AG04450 (cell line): ENCODE measurements at regions not wholly inside any gene's neighbourhood (a gene's known extent, or its start where the extent isn't known, plus 50 kb on each side); places are given as distances from the start of the nearest gene placed in this dataset.

ENCODE experiments used
- CTCF ChIA-PET: fragments of 300-600, 350-600 bp; formaldehyde crosslinking; extraction: SDS; loops from one replicate; lab custom pipeline; 2022; ENCODE audit warnings: antibody characterized with exemption, inconsistent platforms; lab: Charles Lee
- POLR2A ChIA-PET: fragments of 350-600 bp; formaldehyde crosslinking; extraction: SDS; loops from one replicate; lab custom pipeline; 2021; ENCODE audit warnings: antibody characterized with exemption, inconsistent platforms; lab: Yijun Ruan, JAX
- DNase-seq: peaks from one replicate; pipeline ENCODE4 v3.0.0-alpha.2; 2011; ENCODE audit warnings: low read depth, low spot score
- H3K27ac ChIP-seq: one replicate; pipeline ENCODE4 v1.5.1; 2012; ENCODE audit warnings: low read depth, low read length, control low read depth
- H3K27me3 ChIP-seq: one replicate; pipeline ENCODE4 v1.6.0; 2012; ENCODE audit warnings: low read length; ENCODE audit not compliant: control insufficient read depth, insufficient read depth
- H3K4me3 ChIP-seq: 2 replicates; pipeline ENCODE4 v1.5.1; 2011; ENCODE audit warnings: mild to moderate bottlenecking, low read depth, low read length, control low read depth
- H3K9me3 ChIP-seq: 2 replicates; pipeline ENCODE4 v1.5.1; 2012; ENCODE audit warnings: low read length; ENCODE audit not compliant: control insufficient read depth, insufficient read depth
- TF ChIP-seq, protein P1 (sequence below): IDR thresholded peaks from 2 replicates; pipeline ENCODE4 v1.5.1; 2011; ENCODE audit warnings: low read depth, low read length, control low read depth, inconsistent platforms

GRCh38 chr5:115461506-115462290 is 82.9 kb downstream of the FEM1C start:
- DNase-seq = peak; percentile 46
- ChIA-PET CTCF (no interaction called here), POLR2A (interaction anchor here (0.6 to 1.6 kb wide), 2 partner anchors 10 to 82 kb away, joined by 3 to 7 read pairs; partner anchors contain the start of gene FEM1C)
- Histone ChIP-seq H3K4me3 (no peak overlapping the region), H3K9me3 (no peaks in the 10 kb centered on the region), H3K27ac (peak overlapping the region; percentile 80), H3K27me3 (no peaks in the 10 kb centered on the region)
- TF ChIP-seq, protein P1, sequence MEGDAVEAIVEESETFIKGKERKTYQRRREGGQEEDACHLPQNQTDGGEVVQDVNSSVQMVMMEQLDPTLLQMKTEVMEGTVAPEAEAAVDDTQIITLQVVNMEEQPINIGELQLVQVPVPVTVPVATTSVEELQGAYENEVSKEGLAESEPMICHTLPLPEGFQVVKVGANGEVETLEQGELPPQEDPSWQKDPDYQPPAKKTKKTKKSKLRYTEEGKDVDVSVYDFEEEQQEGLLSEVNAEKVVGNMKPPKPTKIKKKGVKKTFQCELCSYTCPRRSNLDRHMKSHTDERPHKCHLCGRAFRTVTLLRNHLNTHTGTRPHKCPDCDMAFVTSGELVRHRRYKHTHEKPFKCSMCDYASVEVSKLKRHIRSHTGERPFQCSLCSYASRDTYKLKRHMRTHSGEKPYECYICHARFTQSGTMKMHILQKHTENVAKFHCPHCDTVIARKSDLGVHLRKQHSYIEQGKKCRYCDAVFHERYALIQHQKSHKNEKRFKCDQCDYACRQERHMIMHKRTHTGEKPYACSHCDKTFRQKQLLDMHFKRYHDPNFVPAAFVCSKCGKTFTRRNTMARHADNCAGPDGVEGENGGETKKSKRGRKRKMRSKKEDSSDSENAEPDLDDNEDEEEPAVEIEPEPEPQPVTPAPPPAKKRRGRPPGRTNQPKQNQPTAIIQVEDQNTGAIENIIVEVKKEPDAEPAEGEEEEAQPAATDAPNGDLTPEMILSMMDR = no peak

- Histone ChIP-seq H3K27me3 (no peaks in the 10 kb centered on the region), H3K9me3 (no peaks in the 10 kb centered on the region), H3K27ac (peak overlapping the region; percentile 80), H3K4me3 (no peak overlapping the region)
- TF ChIP-seq, protein P1 = no peak
- no peak for DNase-seq
- POLR2A ChIA-PET = interaction anchor here (0.6 to 1.6 kb wide), 3 partner anchors 11 to 82 kb away, joined by 3 to 7 read pairs (median 3); partner anchors contain the start of gene FEM1C
- CTCF ChIA-PET = no interaction called here
Measured at GRCh38 chr5:115461093-115461492, 83.5 kb downstream of the FEM1C start.

- POLR2A ChIA-PET = interaction anchor here (1.3 to 1.6 kb wide), 2 partner anchors 46 to 83 kb away, joined by 3 to 7 read pairs; partner anchors contain the start of gene FEM1C
- DNase-seq = peak; percentile 37
- no peak overlapping the region for H3K4me3 ChIP-seq
- H3K27me3 ChIP-seq = no peaks in the 10 kb centered on the region
- CTCF ChIA-PET = no interaction called here
- H3K27ac ChIP-seq = peak overlapping the region; percentile 63
- H3K9me3 ChIP-seq = no peaks in the 10 kb centered on the region
- TF ChIP-seq, protein P1 = no peak
Measured at GRCh38 chr5:115460472-115460871, 84.1 kb downstream of the FEM1C start.

DNA sequence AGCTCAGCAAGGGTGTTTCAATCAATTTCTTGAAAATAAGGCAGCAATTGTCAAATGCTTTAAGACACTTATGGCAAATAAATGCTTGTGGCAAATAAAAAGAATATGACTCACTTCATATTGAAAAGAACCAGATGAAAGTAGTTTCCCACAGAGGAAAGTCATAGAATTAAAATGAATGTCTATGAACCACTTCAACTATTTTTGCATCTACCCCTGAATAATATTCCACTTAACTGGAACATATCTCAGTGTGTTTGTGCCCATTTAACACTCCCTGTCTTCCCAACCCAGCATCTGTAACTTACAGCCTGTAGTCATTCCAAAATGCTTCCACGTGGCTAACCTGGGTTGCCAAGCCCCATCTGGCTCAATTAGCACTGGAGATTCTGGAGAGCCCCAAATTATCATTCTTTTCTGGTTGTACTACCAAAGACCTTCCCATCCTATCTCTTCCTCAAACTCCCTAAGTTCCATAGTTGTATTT is 84.7 kb downstream of the FEM1C start:
- ChIA-PET POLR2A (interaction anchor here (1.3 kb wide), 1 partner anchor 45 kb away, joined by 3 read pairs; no protein-coding TSS in a partner anchor), CTCF (no interaction called here)
- no peak for DNase-seq
- Histone ChIP-seq H3K9me3 (no peaks in the 10 kb centered on the region), H3K27me3 (no peaks in the 10 kb centered on the region), H3K27ac (peak overlapping the region; percentile 63), H3K4me3 (no peak overlapping the region)
- TF ChIP-seq, protein P1 = no peak

DNA sequence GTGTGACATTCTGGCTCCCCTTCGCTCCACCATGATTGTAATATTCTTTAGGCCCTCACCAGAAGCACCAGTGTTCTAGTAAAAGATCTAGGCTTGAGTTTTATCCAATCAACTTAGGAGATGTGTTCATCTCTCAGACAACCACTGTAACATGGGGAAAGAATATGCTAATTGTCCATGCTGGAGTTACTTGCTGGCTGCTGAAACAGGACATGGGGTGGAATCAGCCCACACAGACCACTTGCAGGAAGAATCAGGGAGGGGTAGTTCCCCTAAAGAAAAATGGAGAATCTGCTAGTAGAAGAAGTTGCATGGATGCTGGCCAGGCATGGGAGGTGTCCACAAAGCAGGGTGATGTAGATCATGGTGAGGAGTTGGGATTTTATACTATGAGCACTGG is 86.2 kb downstream of the FEM1C start:
- no peaks in the 10 kb centered on the region for H3K9me3 ChIP-seq
- H3K27me3 ChIP-seq = no peaks in the 10 kb centered on the region
- no peak overlapping the region for H3K27ac ChIP-seq
- POLR2A ChIA-PET = no interaction called here
- H3K4me3 ChIP-seq = no peak overlapping the region
- no peak for DNase-seq
- CTCF ChIA-PET = no interaction called here
- TF ChIP-seq, protein P1 = no peak
